Esophagus (tissue), 2 donors: ENCODE measurements at regions not wholly inside any gene's neighbourhood (a gene's known extent, or its start where the extent isn't known, plus 50 kb on each side); places are given as distances from the start of the nearest gene placed in this dataset.
"Not testable (repeated sequence)": the region's sequence is repeated elsewhere in the genome, so short reads cannot be mapped to it uniquely, and the experiment has no call there.

Source experiments
- H3K27ac ChIP-seq, 2 donors: one replicate each; pipeline ENCODE4 v1.5.1; 2013; ENCODE audit warnings: low read depth in 2 of 2, mild to moderate bottlenecking in 2 of 2, inconsistent platforms in 1 of 2, low read length in 1 of 2, moderate library complexity in 1 of 2
- H3K27me3 ChIP-seq, 2 donors: one replicate each; pipeline ENCODE4 v1.6.1; 2013; ENCODE audit warnings: low read length in 2 of 2, control low read depth in 1 of 2, mild to moderate bottlenecking in 1 of 2; ENCODE audit not compliant: insufficient read depth in 2 of 2, control insufficient read depth in 1 of 2
- H3K36me3 ChIP-seq, 2 donors: one replicate each; pipeline ENCODE4 v1.6.1; 2013; ENCODE audit warnings: low read length in 1 of 2; ENCODE audit not compliant: control insufficient read depth in 2 of 2, insufficient read depth in 2 of 2
- H3K4me1 ChIP-seq, 2 donors: one replicate each; pipeline ENCODE4 v1.6.1; 2013; ENCODE audit warnings: low read length in 1 of 2; ENCODE audit not compliant: control insufficient read depth in 2 of 2, insufficient read depth in 2 of 2
- H3K4me3 ChIP-seq, 2 donors: one replicate each; pipeline ENCODE4 v1.5.1; 2013; ENCODE audit warnings: low read length in 2 of 2, mild to moderate bottlenecking in 2 of 2, low read depth in 1 of 2, moderate library complexity in 1 of 2
- H3K9me3 ChIP-seq, 2 donors: one replicate each; pipeline ENCODE4 v1.6.1; 2013; ENCODE audit warnings: mild to moderate bottlenecking in 2 of 2, low read depth in 1 of 2, low read length in 1 of 2, moderate library complexity in 1 of 2; ENCODE audit not compliant: control insufficient read depth in 2 of 2, insufficient read depth in 1 of 2
- WGBS, 2 donors: extraction: QIAGEN DNeasy Blood & Tissue Kit; methylation state at CpG; one replicate each; pipeline ENCODE4 v1.1.7; 2013; 5-methylcytosine and 5-hydroxymethylcytosine counted together
- donor health status: healthy with polysubstance abuse.
- donor health status: Bipolar disorder and iron deficiency.

- H3K9me3 ChIP-seq: no peaks in the 10 kb centered on the region
- H3K27ac ChIP-seq: no peak overlapping the region
- no peaks in the 10 kb centered on the region for H3K36me3 ChIP-seq
- no peak overlapping the region for H3K4me3 ChIP-seq
- no peaks in the 10 kb centered on the region for H3K4me1 ChIP-seq
- no peaks in the 10 kb centered on the region for H3K27me3 ChIP-seq
- WGBS, 2 donors: 68 to 77% methylated on average over 3 of the region's 3 CpGs
These were observed 1018.8 kb upstream of the HS3ST1 start for GRCh38 chr4:12447451-12447850.

DNA sequence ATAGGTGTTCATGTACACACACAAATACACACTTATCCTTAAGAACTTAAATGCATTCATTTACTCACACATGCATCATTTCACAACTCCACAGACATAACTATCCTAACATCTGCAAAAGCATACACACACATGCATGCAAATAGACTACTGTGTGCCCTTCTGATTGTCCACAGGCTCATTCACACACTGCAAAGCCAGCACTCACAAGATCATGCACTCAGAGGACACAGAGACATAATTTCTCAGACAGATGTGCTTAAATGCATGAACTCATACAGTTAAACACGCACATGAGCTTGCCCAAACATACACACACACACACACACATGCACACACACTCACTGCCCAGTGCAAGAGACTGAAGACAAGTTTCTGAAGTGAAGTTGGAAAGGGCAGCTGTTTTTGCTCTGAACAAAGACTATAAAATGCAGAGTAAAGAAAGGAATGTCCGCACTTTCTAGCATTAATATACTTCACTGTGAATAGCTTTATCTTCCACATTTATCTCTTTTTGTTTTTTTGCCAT, 1018.0 kb upstream of the HS3ST1 start:
- Histone ChIP-seq H3K4me3 (no peak overlapping the region), H3K4me1 (no peaks in the 10 kb centered on the region), H3K36me3 (no peaks in the 10 kb centered on the region), H3K27me3 (no peaks in the 10 kb centered on the region), H3K27ac (no peak overlapping the region), H3K9me3 (no peaks in the 10 kb centered on the region)
- 37 to 44% methylated on average over 2 of the region's 2 CpGs for WGBS, 2 donors

DNA sequence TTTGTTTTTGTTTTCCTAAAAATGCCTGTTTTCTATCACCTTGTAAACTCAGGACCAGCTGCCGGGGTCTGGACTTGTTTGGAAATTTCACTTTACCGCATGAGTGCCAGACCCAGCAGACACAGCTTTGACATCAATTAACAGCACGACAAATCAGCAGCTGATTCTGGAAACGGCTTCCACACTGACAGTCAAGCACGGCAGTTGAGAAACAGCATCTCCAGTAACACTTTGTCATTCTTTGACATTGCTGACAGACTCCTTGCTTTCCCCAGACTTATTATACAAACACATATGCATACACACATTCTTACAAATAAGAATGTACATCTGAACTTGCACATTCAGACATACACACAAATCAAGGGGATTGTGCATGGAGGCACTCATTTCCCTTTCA, 1017.6 kb upstream of the HS3ST1 start:
- Histone ChIP-seq H3K4me1 (no peaks in the 10 kb centered on the region), H3K27ac (no peak overlapping the region), H3K4me3 (no peak overlapping the region), H3K9me3 (no peaks in the 10 kb centered on the region), H3K27me3 (no peaks in the 10 kb centered on the region), H3K36me3 (no peaks in the 10 kb centered on the region)
- 37 to 38% methylated on average over 5 of the region's 5 CpGs for WGBS, 2 donors

DNA sequence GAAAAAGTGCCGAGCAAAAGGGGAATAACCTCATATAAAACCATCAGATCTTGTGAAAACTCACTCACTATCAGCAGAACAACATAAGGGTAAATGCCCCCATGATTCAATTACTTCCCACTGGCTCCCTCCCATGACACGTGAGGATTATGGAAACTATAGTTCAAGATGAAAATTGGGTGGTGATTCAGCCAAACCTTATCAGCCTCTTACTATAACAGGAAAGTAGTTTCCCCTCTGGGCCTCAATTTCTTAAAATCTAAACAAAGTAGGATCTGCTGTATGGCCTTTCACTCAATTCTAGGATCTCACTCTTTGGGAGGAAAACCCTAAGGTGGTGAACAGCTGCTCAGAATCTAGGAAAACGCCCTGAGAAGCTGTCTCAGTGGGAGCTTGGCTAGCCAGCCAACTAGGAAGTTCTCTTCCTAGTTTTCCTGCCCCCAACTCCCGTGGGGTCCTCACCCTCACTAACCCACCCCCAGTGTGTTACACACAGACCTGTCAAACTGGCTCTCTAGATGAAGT, 1017.1 kb upstream of the HS3ST1 start:
- Histone ChIP-seq H3K4me1 (no peaks in the 10 kb centered on the region), H3K36me3 (no peaks in the 10 kb centered on the region), H3K27me3 (no peaks in the 10 kb centered on the region), H3K27ac (no peak overlapping the region), H3K9me3 (no peaks in the 10 kb centered on the region), H3K4me3 (no peak overlapping the region)
- WGBS, 2 donors: 43% methylated on average over 4 of the region's 4 CpGs

DNA sequence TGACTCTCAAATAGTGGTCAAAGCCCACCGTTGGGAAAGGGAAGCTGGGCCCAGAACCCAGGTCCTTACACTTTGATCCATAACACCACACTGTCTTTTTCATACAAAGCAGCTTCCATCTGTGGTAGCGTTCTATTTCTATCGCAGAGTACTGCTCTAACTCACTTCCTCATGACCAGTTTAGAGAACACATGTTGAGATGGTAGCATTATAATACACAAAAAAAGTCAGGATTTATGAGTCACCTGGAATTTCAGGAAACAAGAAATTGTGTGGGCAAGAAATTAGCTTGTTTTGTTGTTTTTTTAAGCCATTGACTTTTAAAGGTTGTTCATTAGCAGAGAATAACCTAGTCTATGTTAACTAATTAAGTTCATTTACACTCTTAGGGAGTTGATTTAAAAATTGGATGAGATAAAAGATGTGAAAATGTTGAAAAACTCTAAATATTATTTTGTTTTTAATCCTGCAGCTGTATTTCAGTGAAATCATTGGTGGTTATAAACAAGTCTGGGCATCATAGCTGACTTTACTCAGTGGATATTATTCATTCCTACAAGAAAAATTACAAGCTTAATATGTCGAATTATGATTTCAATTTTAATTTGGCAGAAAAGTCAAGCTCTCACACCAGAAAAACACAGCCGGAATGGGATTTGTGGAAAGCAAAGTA, 1011.1 kb upstream of the HS3ST1 start:
- H3K4me3 ChIP-seq: no peak overlapping the region
- H3K36me3 ChIP-seq: no peaks in the 10 kb centered on the region
- no peaks in the 10 kb centered on the region for H3K27me3 ChIP-seq
- no peak overlapping the region for H3K27ac ChIP-seq
- H3K9me3 ChIP-seq: no peaks in the 10 kb centered on the region
- 42 to 54% methylated on average over 5 of the region's 5 CpGs for WGBS, 2 donors
- no peaks in the 10 kb centered on the region for H3K4me1 ChIP-seq

DNA sequence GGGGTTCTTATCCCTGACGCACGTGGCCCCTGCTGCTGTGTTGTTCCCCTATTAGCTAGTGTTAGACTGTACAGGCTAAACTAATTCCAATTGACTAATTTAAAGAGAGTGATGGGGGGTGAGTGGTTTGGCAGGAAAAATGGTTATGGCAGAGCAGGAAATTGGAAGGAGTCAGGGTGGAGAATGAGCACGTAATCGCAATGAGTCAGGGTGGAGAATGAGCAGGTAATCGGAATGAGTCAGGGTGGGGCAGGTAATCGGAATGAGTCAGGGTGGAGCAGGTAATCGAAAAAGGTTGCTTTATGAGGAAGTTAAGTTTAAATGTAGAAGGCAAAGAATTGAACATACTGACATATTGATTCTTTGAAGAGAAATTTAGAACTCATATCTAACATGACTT, 1002.6 kb upstream of the HS3ST1 start:
- not testable (repeated sequence) for H3K9me3 ChIP-seq, H3K4me1 ChIP-seq, H3K4me3 ChIP-seq, H3K27me3 ChIP-seq, H3K27ac ChIP-seq, H3K36me3 ChIP-seq
- 88% methylated on average over 7 of the region's 7 CpGs for WGBS, 2 donors

- H3K27me3 ChIP-seq: no peaks in the 10 kb centered on the region
- H3K36me3 ChIP-seq: no peaks in the 10 kb centered on the region
- no peak overlapping the region for H3K27ac ChIP-seq
- no peaks in the 10 kb centered on the region for H3K4me1 ChIP-seq
- no peaks in the 10 kb centered on the region for H3K9me3 ChIP-seq
- no peak overlapping the region for H3K4me3 ChIP-seq
- WGBS, 2 donors: 83 to 85% methylated on average over 5 of the region's 5 CpGs
These were observed 992.7 kb upstream of the HS3ST1 start for GRCh38 chr4:12421364-12421763.

DNA sequence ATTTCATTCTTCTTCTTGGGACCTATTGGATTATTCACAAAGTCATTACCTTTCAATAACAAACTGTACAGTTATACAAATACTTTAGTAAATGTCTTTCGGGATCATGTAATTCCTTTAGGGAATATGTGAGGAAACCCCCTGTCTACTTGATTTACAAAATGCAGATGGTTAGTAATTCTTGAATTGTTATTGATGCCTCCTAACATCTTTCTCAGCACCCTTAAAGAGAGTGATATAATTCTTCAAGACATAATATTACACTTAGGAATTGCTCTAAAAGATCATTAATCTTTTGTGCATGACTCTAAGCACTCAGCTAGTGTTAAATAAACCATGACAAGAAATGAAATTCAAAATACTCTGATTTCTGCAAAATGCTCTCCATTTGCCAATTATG, 988.1 kb upstream of the HS3ST1 start:
- H3K36me3 ChIP-seq: no peaks in the 10 kb centered on the region
- peaks cover 0 to 2% of the 10 kb centered on the region in 2 donors for H3K9me3 ChIP-seq
- 70 to 76% methylated on average over 1 of the region's 1 CpG for WGBS, 2 donors
- H3K4me1 ChIP-seq: no peaks in the 10 kb centered on the region
- H3K4me3 ChIP-seq: no peak overlapping the region
- H3K27ac ChIP-seq: no peak overlapping the region
- no peaks in the 10 kb centered on the region for H3K27me3 ChIP-seq

DNA sequence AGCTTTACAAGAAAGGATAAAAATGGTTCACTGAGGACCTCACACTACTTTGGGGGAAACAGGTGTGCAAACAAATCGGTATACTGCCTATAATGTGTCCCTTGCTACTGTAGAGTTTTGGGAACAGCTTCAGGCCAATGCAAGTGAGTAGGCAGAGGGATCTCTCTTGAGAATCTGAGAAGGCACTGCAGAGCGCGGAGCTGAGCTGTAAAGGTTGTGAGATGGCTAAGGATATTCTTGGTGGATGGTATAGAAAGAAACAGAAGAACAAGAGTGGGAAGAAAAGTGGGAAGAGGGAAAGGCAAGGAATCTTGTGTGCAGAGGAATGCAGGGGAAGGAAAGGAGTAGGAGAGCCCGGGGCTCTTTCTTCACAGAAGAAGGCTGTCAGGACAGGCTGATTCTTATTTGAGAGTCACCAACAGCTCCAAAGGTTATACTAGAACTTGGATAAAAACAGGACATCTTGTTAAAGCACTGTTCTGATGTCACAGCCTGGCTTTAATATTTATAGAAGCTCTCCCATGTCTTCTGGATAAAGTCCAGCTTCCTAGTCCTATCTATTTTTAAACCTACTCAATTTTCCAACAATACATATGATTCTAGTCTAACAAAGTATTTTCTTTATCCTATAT, 985.6 kb upstream of the HS3ST1 start:
- Histone ChIP-seq H3K4me3 (no peak overlapping the region), H3K36me3 (no peaks in the 10 kb centered on the region), H3K9me3 (peaks cover 0 to 2% of the 10 kb centered on the region in 2 donors), H3K4me1 (no peaks in the 10 kb centered on the region), H3K27ac (no peak overlapping the region), H3K27me3 (no peaks in the 10 kb centered on the region)
- 84 to 86% methylated on average over 4 of the region's 4 CpGs for WGBS, 2 donors

GRCh38 chr4:12411072-12411471, 982.4 kb upstream of the HS3ST1 start:
- H3K4me1 ChIP-seq: no peaks in the 10 kb centered on the region
- no peaks in the 10 kb centered on the region for H3K36me3 ChIP-seq
- H3K27ac ChIP-seq: no peak overlapping the region
- H3K4me3 ChIP-seq: no peak overlapping the region
- no peaks in the 10 kb centered on the region for H3K27me3 ChIP-seq
- H3K9me3 ChIP-seq: peaks cover 0 to 2% of the 10 kb centered on the region in 2 donors
- WGBS, 2 donors: 66 to 68% methylated on average over 4 of the region's 4 CpGs
